Activated CD8-positive, alpha-beta T cell treated with anti-CD3 and anti-CD28 coated beads for 36 hours (primary cell): ENCODE measurements at regions not wholly inside any gene's neighbourhood (a gene's known extent, or its start where the extent isn't known, plus 50 kb on each side); places are given as distances from the start of the nearest gene placed in this dataset.

Source experiments
- ATAC-seq: fragments of 200-7000 bp; cut with Tn5 transposase; one replicate; pipeline ENCODE4 v1.10.0; 2021; ENCODE audit warnings: mild to moderate bottlenecking, moderate library complexity
- CTCF ChIA-PET: fragments of 350-600 bp; sonication (Branson Sonifier 250); formaldehyde crosslinking; loops from one replicate; lab custom pipeline; 2021; ENCODE audit warnings: antibody characterized with exemption; lab: Charles Lee
- POLR2A ChIA-PET: fragments of 350-600 bp; sonication (Branson Sonifier 250); formaldehyde crosslinking; loops from one replicate; lab custom pipeline; 2021; ENCODE audit warnings: antibody characterized with exemption; lab: Charles Lee
- DNase-seq: peaks from one replicate; pipeline ENCODE4 v3.0.0-alpha.2; 2020
- H3K27ac Mint-ChIP-seq: one replicate; pipeline ENCODE4 v1.8.0; 2021; ENCODE audit warnings: mild to moderate bottlenecking, mixed read lengths
- H3K27me3 Mint-ChIP-seq: one replicate; pipeline ENCODE4 v1.8.0; 2021; ENCODE audit warnings: mixed read lengths
- H3K36me3 Mint-ChIP-seq: one replicate; pipeline ENCODE4 v1.8.0; 2021; ENCODE audit warnings: low read depth, mixed read lengths
- H3K4me1 Mint-ChIP-seq: one replicate; pipeline ENCODE4 v1.8.0; 2021; ENCODE audit warnings: low read depth, mixed read lengths
- H3K4me3 Mint-ChIP-seq: one replicate; pipeline ENCODE4 v1.8.0; 2021; ENCODE audit warnings: mild to moderate bottlenecking, moderate library complexity, mixed read lengths
- H3K9me3 Mint-ChIP-seq: one replicate; pipeline ENCODE4 v1.8.0; 2021; ENCODE audit warnings: mixed read lengths
- CTCF ChIP-seq: fragments of 200-600 bp; IDR thresholded peaks from one replicate; pipeline ENCODE4 v1.8.0; 2022; ENCODE audit warnings: antibody characterized with exemption, mild to moderate bottlenecking
- intact Hi-C: fragments of 100-400 bp; cut with micrococcal nuclease; formaldehyde crosslinking; loops from one replicate; pipeline ENCODE4 v1.10.0; 2022

GRCh38 chr11:113547739-113548138, 72.5 kb upstream of the DRD2 start:
- TF ChIP-seq CTCF, result no peak
- no peak overlapping the region for H3K4me3 Mint-ChIP-seq
- no peaks in the 10 kb centered on the region for H3K9me3 Mint-ChIP-seq
- peaks cover 6% of the 10 kb centered on the region for H3K27me3 Mint-ChIP-seq
- CTCF ChIA-PET, result no interaction called here
- no peaks in the 10 kb centered on the region for H3K4me1 Mint-ChIP-seq
- no peak overlapping the region for H3K27ac Mint-ChIP-seq
- no peaks in the 10 kb centered on the region for H3K36me3 Mint-ChIP-seq
- POLR2A ChIA-PET, result no interaction called here
- ATAC-seq (no peak), DNase-seq (no peak)
- intact Hi-C loops, result no loop called here

- TF ChIP-seq CTCF, result no peak
- ChIA-PET POLR2A (no interaction called here), CTCF (no interaction called here)
- no peak for DNase-seq
- ATAC-seq, result no peak
- no peak overlapping the region for H3K27ac Mint-ChIP-seq
- no peaks in the 10 kb centered on the region for H3K36me3 Mint-ChIP-seq
- no peaks in the 10 kb centered on the region for H3K4me1 Mint-ChIP-seq
- peaks cover 7% of the 10 kb centered on the region for H3K27me3 Mint-ChIP-seq
- intact Hi-C loops, result no loop called here
- H3K9me3 Mint-ChIP-seq, result no peaks in the 10 kb centered on the region
- no peak overlapping the region for H3K4me3 Mint-ChIP-seq
These were observed 71.7 kb upstream of the DRD2 start for GRCh38 chr11:113546757-113547507.

- H3K36me3 Mint-ChIP-seq, result no peaks in the 10 kb centered on the region
- H3K9me3 Mint-ChIP-seq, result no peaks in the 10 kb centered on the region
- ChIA-PET POLR2A (no interaction called here), CTCF (no interaction called here)
- no peak for DNase-seq
- intact Hi-C loops, result no loop called here
- no peak for ATAC-seq
- no peaks in the 10 kb centered on the region for H3K4me1 Mint-ChIP-seq
- TF ChIP-seq CTCF, result no peak
- no peak overlapping the region for H3K27ac Mint-ChIP-seq
- H3K27me3 Mint-ChIP-seq, result peaks cover 6% of the 10 kb centered on the region
- H3K4me3 Mint-ChIP-seq, result no peak overlapping the region
These were observed 67.2 kb upstream of the DRD2 start for GRCh38 chr11:113542420-113542819.

GRCh38 chr11:113540416-113541330, 65.5 kb upstream of the DRD2 start:
- TF ChIP-seq CTCF, result no peak
- Mint-ChIP-seq H3K27me3 (peaks cover 6% of the 10 kb centered on the region), H3K27ac (no peak overlapping the region), H3K4me3 (no peak overlapping the region), H3K9me3 (no peaks in the 10 kb centered on the region), H3K36me3 (no peaks in the 10 kb centered on the region), H3K4me1 (no peaks in the 10 kb centered on the region)
- CTCF ChIA-PET, result no interaction called here
- intact Hi-C loops, result no loop called here
- ATAC-seq, result no peak
- DNase-seq, result no peak
- POLR2A ChIA-PET, result no interaction called here
